NAMALWA (cell line): ENCODE measurements at regions not wholly inside any gene's neighbourhood (a gene's known extent, or its start where the extent isn't known, plus 50 kb on each side); places are given as distances from the start of the nearest gene placed in this dataset.

Experiments used
- DNase-seq: peaks from one replicate; pipeline ENCODE4 v3.0.0-alpha.2; 2015; ENCODE audit warnings: low spot score

DNA sequence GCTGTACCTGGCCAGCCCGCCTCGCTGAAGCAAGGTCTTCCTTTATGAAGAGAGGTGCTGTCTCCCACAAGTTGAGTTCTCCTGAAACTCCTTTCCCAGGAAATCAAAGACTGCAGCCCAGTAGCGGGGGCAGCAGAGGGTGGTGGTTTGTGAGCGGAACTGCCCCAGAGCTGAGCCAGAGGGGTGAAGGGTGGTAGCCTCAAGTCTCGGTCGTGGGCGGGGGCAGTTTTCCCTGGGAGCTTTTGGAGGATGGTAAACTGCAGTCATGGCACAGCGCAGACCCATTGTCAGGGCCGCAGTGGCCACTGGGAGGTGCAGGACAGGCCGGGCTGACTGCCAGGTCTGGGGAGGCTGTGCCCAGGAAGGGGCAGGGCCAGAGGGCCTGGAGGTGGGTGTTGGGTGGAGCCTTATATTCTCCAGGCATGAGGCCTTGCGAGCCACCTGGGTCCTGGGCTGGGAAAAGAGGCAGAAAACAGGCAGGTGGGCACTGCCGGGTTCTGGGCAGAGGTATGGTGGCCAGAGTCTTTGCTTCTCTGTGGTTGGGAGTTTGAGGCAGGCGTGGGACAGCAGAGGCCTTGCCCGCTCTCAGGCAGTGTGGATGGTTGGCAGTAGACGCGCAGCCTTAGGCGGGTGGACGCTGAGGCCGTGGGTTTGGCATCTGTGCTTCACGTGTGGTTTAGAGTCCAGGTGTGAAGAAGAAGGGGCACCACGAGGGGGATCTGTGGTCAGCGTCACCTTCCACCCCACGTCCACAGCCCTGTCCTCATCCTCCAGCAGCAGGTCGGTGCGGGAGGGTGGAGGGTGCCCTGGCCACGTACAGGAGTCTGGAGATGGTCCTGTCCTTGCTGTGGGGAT lies 1176.4 kb downstream of the BRD1 start:
- no peak for DNase-seq

DNA sequence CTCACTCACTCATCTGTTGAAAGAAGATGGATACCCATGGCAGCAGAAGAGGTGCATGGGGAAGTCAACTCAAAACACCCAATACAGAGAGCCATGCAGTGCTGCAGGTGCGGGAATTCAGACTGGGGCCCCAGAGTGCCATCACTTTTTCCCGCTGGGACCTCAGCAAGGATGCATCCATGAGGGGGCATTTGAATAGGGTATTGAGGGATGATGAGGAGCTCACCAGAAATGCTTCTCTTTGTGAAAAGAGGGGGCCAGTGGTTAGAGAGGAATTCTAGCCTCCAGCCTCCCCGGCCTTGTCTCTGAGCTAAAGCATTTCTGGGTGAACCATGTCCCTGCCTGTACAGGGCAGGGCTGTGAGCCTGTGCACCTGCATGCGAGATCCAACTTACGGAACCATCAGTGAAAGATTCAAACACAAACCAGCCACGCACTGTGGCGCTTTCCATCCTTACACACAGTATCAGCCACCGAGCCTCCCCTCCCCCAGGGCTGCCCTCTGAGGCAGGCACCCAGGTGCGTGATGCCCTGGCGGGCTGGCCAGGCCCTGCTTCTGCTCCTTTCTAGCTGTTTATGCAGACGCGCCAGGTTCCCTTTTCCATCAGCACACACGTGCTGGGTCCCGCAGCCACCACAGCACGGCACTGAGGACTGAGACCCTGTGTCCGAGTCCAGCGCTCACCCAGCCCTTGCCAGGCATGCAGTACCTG lies 1177.2 kb downstream of the BRD1 start:
- no peak for DNase-seq

DNA sequence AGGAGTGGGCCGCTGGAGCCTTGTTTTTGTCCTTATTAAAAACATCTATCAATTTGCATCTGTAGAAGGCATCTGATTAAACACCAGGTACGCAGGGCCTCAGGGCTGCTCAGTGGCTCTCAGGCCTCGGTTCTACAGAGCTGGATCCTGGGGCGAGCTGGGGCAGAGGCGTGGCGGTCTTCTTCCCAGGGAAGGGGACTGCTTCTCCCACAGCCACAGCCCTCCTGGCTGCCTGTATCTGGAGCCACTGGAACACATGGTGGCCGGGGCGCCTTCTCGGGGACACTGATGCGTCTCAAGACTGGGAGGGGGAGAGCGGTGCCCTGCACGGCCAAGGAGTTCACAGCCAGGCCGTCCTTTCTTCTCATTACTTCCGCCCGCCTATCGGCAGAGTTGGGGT lies 1178.2 kb downstream of the BRD1 start:
- DNase-seq, result no peak

DNA sequence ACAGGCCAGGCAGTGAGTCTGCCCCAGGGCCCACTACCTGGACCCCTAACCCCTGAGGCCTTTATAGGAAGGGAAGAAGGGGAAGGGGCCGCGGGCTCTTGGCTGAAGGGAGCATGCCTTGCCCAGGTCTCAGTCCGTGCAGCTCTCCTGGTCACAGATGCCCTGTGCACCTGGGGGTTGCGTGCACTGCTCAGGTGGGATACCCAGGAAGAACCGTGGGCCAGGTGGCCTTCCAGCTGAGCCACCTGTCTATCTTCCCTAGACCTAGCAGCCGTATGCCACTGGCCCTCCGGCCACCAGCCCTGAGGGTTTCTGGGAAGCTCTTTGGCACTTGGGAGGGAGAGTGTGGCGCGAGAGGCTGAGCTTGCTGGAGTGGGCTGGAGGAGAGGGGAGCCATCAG lies 1178.6 kb downstream of the BRD1 start:
- no peak for DNase-seq

GRCh38 chr22:48647606-48648515 lies 1179.8 kb downstream of the BRD1 start:
- no peak for DNase-seq

- DNase-seq, result no peak
Measured at GRCh38 chr22:48647051-48647450, 1180.6 kb downstream of the BRD1 start.

GRCh38 chr22:48646216-48646925 lies 1181.3 kb downstream of the BRD1 start:
- no peak for DNase-seq

DNA sequence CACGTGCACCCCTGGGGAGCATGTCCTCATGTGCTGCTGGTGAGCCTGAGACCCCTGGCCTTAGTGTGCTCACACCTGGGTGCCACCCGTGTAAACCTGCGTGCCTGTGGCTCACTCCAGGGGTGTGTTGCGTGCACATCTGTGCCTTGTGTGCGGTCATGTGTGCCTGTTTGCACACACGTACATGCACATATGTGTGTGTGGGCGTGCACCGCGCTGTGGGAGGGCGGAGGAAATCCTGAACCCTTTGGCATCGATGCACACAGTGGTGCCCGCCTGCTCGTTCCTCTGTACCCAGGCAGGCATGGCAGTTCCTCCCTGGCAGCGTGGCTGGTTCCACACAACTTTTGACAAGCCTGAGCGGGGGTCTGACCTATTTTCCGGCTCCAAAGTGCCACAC lies 1181.9 kb downstream of the BRD1 start:
- DNase-seq, result no peak

GRCh38 chr22:48644997-48645396 lies 1182.7 kb downstream of the BRD1 start:
- no peak for DNase-seq

GRCh38 chr22:48644108-48644507 lies 1183.6 kb downstream of the BRD1 start:
- DNase-seq, result no peak

- no peak for DNase-seq
Measured at GRCh38 chr22:48643066-48643731, 1184.5 kb downstream of the BRD1 start.

DNA sequence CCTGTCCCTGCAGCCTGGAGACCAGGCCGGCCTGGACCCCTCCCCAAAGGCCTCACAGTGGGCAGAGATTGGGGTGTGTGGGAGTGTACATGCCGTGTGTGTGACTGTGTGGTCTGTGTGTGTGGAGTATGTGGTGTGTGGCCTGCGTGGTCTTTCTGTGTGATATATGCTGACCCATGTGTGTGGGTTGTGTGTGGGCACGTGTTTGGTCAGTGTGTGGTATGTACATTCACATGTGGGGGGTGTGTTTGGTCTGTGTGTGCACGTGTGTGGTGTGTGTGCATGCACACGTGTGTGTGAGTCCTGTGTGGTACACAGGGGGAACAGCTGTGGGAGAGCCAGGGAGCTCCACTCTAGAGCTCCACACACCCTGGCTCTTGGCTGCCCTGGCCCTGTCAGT lies 1185.1 kb downstream of the BRD1 start:
- DNase-seq, result no peak

GRCh38 chr22:48641906-48642475 lies 1185.7 kb downstream of the BRD1 start:
- no peak for DNase-seq

GRCh38 chr22:48640890-48641841 lies 1186.5 kb downstream of the BRD1 start:
- no peak for DNase-seq

DNA sequence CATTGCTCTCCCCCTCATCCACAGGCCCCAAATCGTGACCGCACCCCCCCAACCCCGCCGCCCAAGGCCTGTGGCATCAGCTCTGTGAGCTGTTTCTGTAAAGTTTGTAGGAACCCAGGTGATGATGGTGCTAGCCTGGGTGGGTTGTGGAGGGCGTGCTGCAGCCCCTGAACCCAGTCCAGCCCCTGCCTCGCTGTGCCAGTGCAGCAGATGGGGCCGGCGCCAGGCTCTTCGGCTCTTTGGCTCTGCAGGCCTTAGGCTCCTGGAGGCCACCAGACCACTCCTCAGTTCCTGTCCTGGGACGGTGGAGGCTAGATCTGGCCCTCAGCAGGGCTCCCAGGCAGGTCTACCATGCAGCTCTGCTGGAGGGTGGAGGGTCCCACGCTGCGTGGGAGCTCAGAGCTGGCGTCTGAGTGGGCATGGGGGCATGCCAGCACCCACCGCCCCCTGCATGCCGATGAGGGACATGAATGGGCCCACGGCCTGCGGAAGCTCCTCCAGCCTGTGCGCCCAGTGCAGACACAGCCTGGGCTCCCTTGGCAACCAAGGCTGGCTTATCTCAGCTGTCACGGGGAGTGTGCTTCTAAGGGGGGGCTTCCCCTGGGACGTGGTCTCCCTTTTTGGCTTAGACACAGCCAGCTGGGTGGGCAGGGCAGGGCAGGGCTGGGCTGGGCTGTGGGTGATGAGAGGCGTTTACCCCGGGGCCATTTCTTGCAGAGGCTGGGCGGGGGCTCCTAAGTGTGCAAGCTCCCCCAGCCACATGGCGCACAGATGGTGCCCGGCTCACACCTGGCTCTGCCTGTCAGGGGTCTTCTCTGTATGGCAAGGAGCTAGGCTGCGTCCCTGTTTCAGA lies 1187.6 kb downstream of the BRD1 start:
- DNase-seq, result no peak

- no peak for DNase-seq
Measured at GRCh38 chr22:48639021-48639795, 1188.5 kb downstream of the BRD1 start.

DNA sequence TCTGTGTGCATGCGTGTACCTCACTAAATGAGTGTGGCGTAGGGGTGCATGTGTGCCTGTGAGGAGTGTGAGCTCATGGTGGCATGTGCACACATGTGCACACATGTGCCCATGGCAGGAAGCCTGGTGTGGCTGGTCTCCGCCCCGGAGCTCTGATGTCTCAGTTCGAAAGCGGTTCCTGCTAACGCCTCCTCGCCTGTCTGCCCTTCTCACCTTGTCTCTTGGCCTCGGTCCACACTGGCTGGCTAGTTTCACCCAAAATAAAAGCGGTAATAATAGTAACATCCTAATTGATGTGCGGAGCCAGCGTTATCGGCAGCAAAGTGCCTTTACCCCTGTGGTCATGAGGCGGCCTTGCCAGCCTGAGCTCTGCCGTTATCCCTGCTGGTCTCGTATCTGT lies 1190.4 kb downstream of the BRD1 start:
- DNase-seq, result no peak

GRCh38 chr22:48636746-48637145 lies 1190.9 kb downstream of the BRD1 start:
- no peak for DNase-seq
